Trophoblast cell (in vitro differentiated cells and primary cell): ENCODE measurements at regions not wholly inside any gene's neighbourhood (a gene's known extent, or its start where the extent isn't known, plus 50 kb on each side); places are given as distances from the start of the nearest gene placed in this dataset.

ENCODE experiments used
- DNase-seq, 2 donors: peaks; one replicate each; pipeline ENCODE4 v3.0.0-alpha.2; 2016
- H2AFZ ChIP-seq: 2 replicates; pipeline ENCODE4 v1.6.1; 2013; ENCODE audit warnings: low read length, moderate library complexity, mild to moderate bottlenecking; ENCODE audit not compliant: insufficient read depth, poor library complexity
- H2AK5ac ChIP-seq: 2 replicates; pipeline ENCODE4 v1.6.1; 2013; ENCODE audit warnings: mild to moderate bottlenecking, low read length
- H2BK120ac ChIP-seq: 2 replicates; pipeline ENCODE4 v1.6.1; 2013; ENCODE audit warnings: low read length, mild to moderate bottlenecking, moderate library complexity; ENCODE audit not compliant: insufficient read depth, poor library complexity
- H2BK12ac ChIP-seq: 2 replicates; pipeline ENCODE4 v1.6.1; 2013; ENCODE audit warnings: mild to moderate bottlenecking, low read length, moderate library complexity
- H2BK5ac ChIP-seq: 2 replicates; pipeline ENCODE4 v1.6.1; 2013; ENCODE audit warnings: low read length, low read depth, moderate library complexity, mild to moderate bottlenecking; ENCODE audit not compliant: poor library complexity
- H3K14ac ChIP-seq: 2 replicates; pipeline ENCODE4 v1.6.1; 2013; ENCODE audit warnings: mild to moderate bottlenecking, low read length
- H3K18ac ChIP-seq: 2 replicates; pipeline ENCODE4 v1.6.1; 2013; ENCODE audit warnings: mild to moderate bottlenecking, low read length
- H3K23ac ChIP-seq: 2 replicates; pipeline ENCODE4 v1.6.1; 2013; ENCODE audit warnings: low read length
- H3K27ac ChIP-seq: 2 replicates; pipeline ENCODE4 v1.5.1; 2013; ENCODE audit warnings: low read depth, mild to moderate bottlenecking, inconsistent platforms, low read length, moderate library complexity
- H3K27me3 ChIP-seq: 2 replicates; pipeline ENCODE4 v1.6.1; 2013; ENCODE audit warnings: inconsistent platforms, mild to moderate bottlenecking, low read length, moderate library complexity; ENCODE audit not compliant: insufficient read depth
- H3K36me3 ChIP-seq, 2 experiments: 1 replicate in 1 of 2; 2 replicates in 1 of 2; pipeline ENCODE4 v1.6.1; 2013; ENCODE audit warnings: low read length in 2 of 2, mild to moderate bottlenecking in 2 of 2, moderate library complexity in 1 of 2; ENCODE audit not compliant: insufficient read depth in 2 of 2, control insufficient read depth in 1 of 2
- H3K4ac ChIP-seq: 2 replicates; pipeline ENCODE4 v1.6.1; 2013; ENCODE audit warnings: low read depth, mild to moderate bottlenecking, low read length, moderate library complexity
- H3K4me1 ChIP-seq, 2 experiments: 1 replicate in 1 of 2; 2 replicates in 1 of 2; pipeline ENCODE4 v1.6.1; 2013; ENCODE audit warnings: low read length in 2 of 2, mild to moderate bottlenecking in 2 of 2, moderate library complexity in 1 of 2; ENCODE audit not compliant: insufficient read depth in 2 of 2, control insufficient read depth in 1 of 2
- H3K4me2 ChIP-seq: 2 replicates; pipeline ENCODE4 v1.6.1; 2013; ENCODE audit warnings: inconsistent platforms, mild to moderate bottlenecking, low read length, moderate library complexity
- H3K4me3 ChIP-seq: 2 replicates; pipeline ENCODE4 v1.5.1; 2013; ENCODE audit warnings: mild to moderate bottlenecking, low read depth, low read length, inconsistent platforms
- H3K79me1 ChIP-seq: one replicate; pipeline ENCODE4 v1.6.1; 2013; ENCODE audit warnings: low read length
- H3K79me2 ChIP-seq: 2 replicates; pipeline ENCODE4 v1.6.1; 2013; ENCODE audit warnings: low read length, mild to moderate bottlenecking; ENCODE audit not compliant: control insufficient read depth, insufficient read depth, poor library complexity
- H3K9ac ChIP-seq: 2 replicates; pipeline ENCODE4 v1.6.1; 2013; ENCODE audit warnings: mild to moderate bottlenecking, low read length
- H3K9me3 ChIP-seq: 2 replicates; pipeline ENCODE4 v1.6.1; 2013; ENCODE audit warnings: low read depth, mild to moderate bottlenecking, control low read depth, inconsistent platforms, low read length; ENCODE audit not compliant: insufficient read depth
- H4K12ac ChIP-seq: 2 replicates; pipeline ENCODE4 v1.6.1; 2013; ENCODE audit warnings: low read depth, mild to moderate bottlenecking, low read length, moderate library complexity
- H4K8ac ChIP-seq: 2 replicates; pipeline ENCODE4 v1.6.1; 2013; ENCODE audit warnings: low read depth, mild to moderate bottlenecking, low read length, moderate library complexity
- H4K91ac ChIP-seq: one replicate; pipeline ENCODE4 v1.6.1; 2013; ENCODE audit warnings: low read depth, mild to moderate bottlenecking, low read length, moderate library complexity
- WGBS: extraction: QIAGEN DNeasy Blood & Tissue Kit; methylation state at CpG from one replicate; pipeline ENCODE4 v1.1.7; 2013; ENCODE audit warnings: missing lambda C conversion rate; ENCODE audit not compliant: insufficient read length, insufficient coverage; ENCODE audit errors: extremely low coverage; 5-methylcytosine and 5-hydroxymethylcytosine counted together

- Histone ChIP-seq H3K27ac (no peak overlapping the region), H3K36me3 (no peaks in the 10 kb centered on the region), H2BK5ac (no peak overlapping the region), H3K18ac (no peak overlapping the region), H3K4ac (no peak overlapping the region), H3K9me3 (no peaks in the 10 kb centered on the region), H3K9ac (no peak overlapping the region), H2AFZ (no peak overlapping the region), H3K79me1 (no peaks in the 10 kb centered on the region), H2BK12ac (no peak overlapping the region), H3K14ac (no peak overlapping the region), H4K8ac (no peak overlapping the region), H2AK5ac (no peak overlapping the region), H3K4me2 (no peak overlapping the region), H2BK120ac (no peak overlapping the region), H3K23ac (no peak overlapping the region), H3K27me3 (no peaks in the 10 kb centered on the region), H4K91ac (no peak overlapping the region), H3K4me1 (no peaks in the 10 kb centered on the region), H3K79me2 (no peaks in the 10 kb centered on the region), H4K12ac (no peak overlapping the region), H3K4me3 (no peak overlapping the region)
- no peak for DNase-seq
- no CpG with 5 or more reads among the region's 3 CpGs for WGBS
Measured at GRCh38 chr13:38577048-38577447, 109.8 kb upstream of the FREM2 start.

GRCh38 chr13:38582133-38582532 lies 104.7 kb upstream of the FREM2 start:
- no peak overlapping the region for H3K4ac ChIP-seq
- H2AK5ac ChIP-seq: no peak overlapping the region
- H2BK120ac ChIP-seq: no peak overlapping the region
- no peaks in the 10 kb centered on the region for H3K79me1 ChIP-seq
- no peaks in the 10 kb centered on the region for H3K27me3 ChIP-seq
- no peak overlapping the region for H2BK12ac ChIP-seq
- no peak overlapping the region for H4K8ac ChIP-seq
- no peak overlapping the region for H3K9ac ChIP-seq
- peak; percentile 11 to 72 for DNase-seq
- H3K4me1 ChIP-seq: no peaks in the 10 kb centered on the region
- no peak overlapping the region for H4K91ac ChIP-seq
- no peaks in the 10 kb centered on the region for H3K9me3 ChIP-seq
- H3K23ac ChIP-seq: no peak overlapping the region
- H4K12ac ChIP-seq: no peak overlapping the region
- no peak overlapping the region for H2AFZ ChIP-seq
- no peak overlapping the region for H3K14ac ChIP-seq
- H3K36me3 ChIP-seq: no peaks in the 10 kb centered on the region
- H3K27ac ChIP-seq: no peak overlapping the region
- no peak overlapping the region for H2BK5ac ChIP-seq
- no CpG with 5 or more reads among the region's 2 CpGs for WGBS
- no peak overlapping the region for H3K4me3 ChIP-seq
- H3K4me2 ChIP-seq: no peak overlapping the region
- H3K18ac ChIP-seq: no peak overlapping the region
- no peaks in the 10 kb centered on the region for H3K79me2 ChIP-seq

- Histone ChIP-seq H2AK5ac (no peak overlapping the region), H2AFZ (no peak overlapping the region), H3K4ac (no peak overlapping the region), H2BK12ac (no peak overlapping the region), H3K27ac (no peak overlapping the region), H4K91ac (no peak overlapping the region), H3K79me2 (no peaks in the 10 kb centered on the region), H2BK5ac (no peak overlapping the region), H3K9ac (no peak overlapping the region), H3K27me3 (no peaks in the 10 kb centered on the region), H3K79me1 (no peaks in the 10 kb centered on the region), H3K4me2 (no peak overlapping the region), H3K4me3 (no peak overlapping the region), H4K8ac (no peak overlapping the region), H3K14ac (no peak overlapping the region), H2BK120ac (no peak overlapping the region), H3K4me1 (no peaks in the 10 kb centered on the region), H3K9me3 (no peaks in the 10 kb centered on the region), H3K23ac (no peak overlapping the region), H4K12ac (no peak overlapping the region), H3K18ac (no peak overlapping the region), H3K36me3 (no peaks in the 10 kb centered on the region)
- no CpG with 5 or more reads among the region's 2 CpGs for WGBS
- DNase-seq: no peak
Measured at GRCh38 chr13:38590230-38590629, 96.6 kb upstream of the FREM2 start.

- no peak overlapping the region for H3K4me3 ChIP-seq
- H3K79me2 ChIP-seq: no peaks in the 10 kb centered on the region
- no peaks in the 10 kb centered on the region for H3K9me3 ChIP-seq
- DNase-seq: no peak
- H4K12ac ChIP-seq: no peak overlapping the region
- H2BK12ac ChIP-seq: no peak overlapping the region
- H2AFZ ChIP-seq: no peak overlapping the region
- H3K14ac ChIP-seq: no peak overlapping the region
- no peak overlapping the region for H4K91ac ChIP-seq
- no peak overlapping the region for H2BK120ac ChIP-seq
- no peak overlapping the region for H4K8ac ChIP-seq
- H3K4ac ChIP-seq: no peak overlapping the region
- no peak overlapping the region for H3K9ac ChIP-seq
- H3K4me1 ChIP-seq: no peaks in the 10 kb centered on the region
- no peak overlapping the region for H2AK5ac ChIP-seq
- no peaks in the 10 kb centered on the region for H3K27me3 ChIP-seq
- no peaks in the 10 kb centered on the region for H3K79me1 ChIP-seq
- no peaks in the 10 kb centered on the region for H3K36me3 ChIP-seq
- H3K4me2 ChIP-seq: no peak overlapping the region
- no peak overlapping the region for H3K27ac ChIP-seq
- no peak overlapping the region for H3K23ac ChIP-seq
- H3K18ac ChIP-seq: no peak overlapping the region
- WGBS: no CpG with 5 or more reads among the region's 6 CpGs
- H2BK5ac ChIP-seq: no peak overlapping the region
Measured at GRCh38 chr13:38590796-38591507, 95.9 kb upstream of the FREM2 start.
